ENCODE measurements at regions not wholly inside any gene's neighbourhood (a gene's known extent, or its start where the extent isn't known, plus 50 kb on each side); places are given as distances from the start of the nearest gene placed in this dataset.

DNA sequence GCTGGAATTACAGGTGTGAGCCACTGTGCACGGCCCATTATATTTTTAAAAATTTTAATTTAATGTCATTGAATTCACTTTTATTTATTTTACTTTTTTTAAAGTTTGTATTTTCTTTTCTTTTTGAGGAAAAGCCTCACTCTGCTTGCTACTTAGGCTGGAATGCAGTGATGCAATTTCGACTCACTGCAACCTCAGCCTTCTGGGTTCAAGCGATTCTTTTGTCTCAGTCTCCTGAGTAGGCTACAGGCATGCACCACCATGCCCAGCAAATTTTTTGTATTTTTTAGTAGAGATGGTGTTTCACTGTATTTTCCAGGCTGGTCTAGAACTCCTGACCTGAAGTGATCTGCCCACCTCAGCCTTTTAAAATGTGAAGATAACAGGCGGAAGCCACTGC is 277.5 kb upstream of the HSFY2 start:
- H3K27ac ChIP-seq: no peak overlapping the region
- TF ChIP-seq, protein P1, sequence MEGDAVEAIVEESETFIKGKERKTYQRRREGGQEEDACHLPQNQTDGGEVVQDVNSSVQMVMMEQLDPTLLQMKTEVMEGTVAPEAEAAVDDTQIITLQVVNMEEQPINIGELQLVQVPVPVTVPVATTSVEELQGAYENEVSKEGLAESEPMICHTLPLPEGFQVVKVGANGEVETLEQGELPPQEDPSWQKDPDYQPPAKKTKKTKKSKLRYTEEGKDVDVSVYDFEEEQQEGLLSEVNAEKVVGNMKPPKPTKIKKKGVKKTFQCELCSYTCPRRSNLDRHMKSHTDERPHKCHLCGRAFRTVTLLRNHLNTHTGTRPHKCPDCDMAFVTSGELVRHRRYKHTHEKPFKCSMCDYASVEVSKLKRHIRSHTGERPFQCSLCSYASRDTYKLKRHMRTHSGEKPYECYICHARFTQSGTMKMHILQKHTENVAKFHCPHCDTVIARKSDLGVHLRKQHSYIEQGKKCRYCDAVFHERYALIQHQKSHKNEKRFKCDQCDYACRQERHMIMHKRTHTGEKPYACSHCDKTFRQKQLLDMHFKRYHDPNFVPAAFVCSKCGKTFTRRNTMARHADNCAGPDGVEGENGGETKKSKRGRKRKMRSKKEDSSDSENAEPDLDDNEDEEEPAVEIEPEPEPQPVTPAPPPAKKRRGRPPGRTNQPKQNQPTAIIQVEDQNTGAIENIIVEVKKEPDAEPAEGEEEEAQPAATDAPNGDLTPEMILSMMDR (conservative IDR thresholded peaks at IDR 0.05): no peak

DNA sequence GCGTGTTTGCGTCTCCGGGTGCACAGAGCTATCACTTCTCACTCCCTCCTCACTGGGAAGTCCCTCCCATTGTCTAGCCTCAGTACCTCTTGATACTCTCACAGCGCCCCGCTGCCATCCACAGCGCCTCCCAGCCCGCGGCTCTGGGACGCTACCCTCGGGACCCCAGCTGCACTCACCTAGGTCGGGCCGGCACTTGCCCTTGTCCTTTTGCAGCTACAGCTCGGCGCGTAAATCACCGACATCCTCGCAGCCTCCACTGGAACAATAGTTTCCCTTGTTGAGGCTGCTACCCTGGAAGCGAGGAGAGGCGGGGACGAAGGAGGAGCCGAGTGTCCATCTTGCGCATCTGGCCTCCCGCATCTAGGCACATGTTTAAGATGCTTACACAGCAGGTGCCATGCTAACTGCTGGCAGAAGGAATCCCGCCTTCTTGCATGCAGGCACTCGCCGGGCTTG is 269.5 kb upstream of the HSFY2 start:
- no peak overlapping the region for H3K27ac ChIP-seq
- TF ChIP-seq, protein P1 (conservative IDR thresholded peaks at IDR 0.05): no peak

DNA sequence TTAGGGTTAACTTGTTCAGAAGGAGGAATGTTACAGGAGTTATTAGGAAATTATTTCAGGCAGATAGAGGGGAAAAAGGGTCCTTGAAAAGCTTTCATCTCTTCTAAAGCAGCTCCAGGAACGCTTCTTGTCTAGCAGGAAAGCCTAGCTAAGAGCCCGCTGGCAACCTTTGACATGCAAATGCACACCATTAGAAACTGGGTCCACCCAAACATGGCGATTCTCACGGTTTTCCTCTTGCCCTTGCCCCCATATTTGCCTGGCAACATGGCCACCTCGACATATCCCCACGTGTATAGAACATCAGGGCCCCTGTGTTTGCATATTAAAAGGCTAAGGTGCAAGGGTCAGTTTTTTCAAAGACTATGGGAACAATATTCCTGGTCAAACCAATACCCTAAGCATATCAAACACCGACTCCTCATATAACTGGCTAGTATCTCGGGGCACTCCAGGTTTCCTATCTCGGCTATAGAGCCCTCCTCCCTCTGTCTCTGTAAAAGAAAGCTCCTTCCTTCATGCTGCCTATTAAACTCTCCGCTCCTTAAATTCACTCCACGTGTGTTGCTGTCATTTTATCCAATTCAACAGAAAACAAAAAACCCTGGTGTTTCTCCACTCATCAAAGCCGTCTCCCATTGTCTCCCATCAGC is 268.9 kb upstream of the HSFY2 start:
- TF ChIP-seq, protein P1 (conservative IDR thresholded peaks at IDR 0.05): no peak
- no peak overlapping the region for H3K27ac ChIP-seq

DNA sequence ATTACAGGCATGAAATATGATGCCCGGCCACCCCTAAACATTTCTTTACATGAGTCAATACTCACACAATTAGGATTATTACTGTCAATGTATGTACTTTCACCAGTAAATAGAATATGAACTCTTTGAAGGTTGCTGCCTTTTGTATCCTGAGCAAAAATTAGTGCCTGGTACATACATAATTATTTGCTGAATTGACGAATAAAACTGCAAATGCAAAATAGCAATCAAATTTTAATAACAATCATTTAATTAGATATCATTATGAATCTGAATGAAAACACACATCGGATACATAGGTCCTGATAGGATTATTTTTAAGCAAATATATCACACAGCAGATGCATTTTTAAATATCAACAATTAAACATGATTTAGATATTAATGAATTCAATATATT is 253.1 kb upstream of the HSFY2 start:
- H3K27ac ChIP-seq: no peak overlapping the region
- TF ChIP-seq, protein P1 (conservative IDR thresholded peaks at IDR 0.05): no peak

DNA sequence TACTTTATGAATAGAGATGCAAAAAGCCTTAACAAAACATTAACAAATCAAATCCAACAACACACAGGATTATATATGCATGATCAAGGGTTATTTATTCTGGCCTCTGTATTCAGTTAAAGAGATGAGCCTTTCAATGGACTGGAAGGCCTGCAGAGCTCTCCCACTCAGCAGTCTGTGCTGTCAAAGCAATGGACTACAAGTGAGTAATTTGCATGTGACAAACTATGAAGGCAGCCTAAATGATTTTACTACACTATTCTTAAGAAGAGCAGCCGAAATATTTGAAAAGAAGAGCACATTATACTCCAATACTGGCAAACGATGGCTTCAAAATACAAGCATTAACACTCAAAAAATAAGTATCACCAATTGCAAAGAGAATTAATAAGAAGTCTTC is 250.4 kb upstream of the HSFY2 start:
- TF ChIP-seq, protein P1 (conservative IDR thresholded peaks at IDR 0.05): no peak
- no peak overlapping the region; the same call in 1 of the 2 replicates for H3K27ac ChIP-seq

DNA sequence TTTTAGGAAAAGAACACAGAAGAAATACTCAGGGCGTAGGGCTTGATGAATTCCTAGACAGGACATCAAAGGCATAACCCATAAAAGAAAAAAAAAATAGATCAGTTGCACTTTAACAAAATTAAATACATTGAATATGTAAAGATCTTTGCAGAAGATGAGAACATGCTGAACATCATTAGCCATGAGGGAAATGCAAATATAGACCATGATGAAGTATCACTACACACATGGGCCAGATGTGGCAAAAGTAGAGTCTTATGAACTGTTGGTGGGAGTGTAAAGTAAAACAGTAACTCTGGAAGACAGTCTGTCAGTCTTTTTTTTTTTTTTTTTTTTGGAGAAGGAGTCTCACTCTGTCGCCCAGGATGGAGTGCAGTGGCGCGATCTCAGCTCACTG is 246.7 kb upstream of the HSFY2 start:
- TF ChIP-seq, protein P1 (conservative IDR thresholded peaks at IDR 0.05): no peak
- peak overlapping the region; percentile 19; the same call in 1 of the 2 replicates for H3K27ac ChIP-seq

DNA sequence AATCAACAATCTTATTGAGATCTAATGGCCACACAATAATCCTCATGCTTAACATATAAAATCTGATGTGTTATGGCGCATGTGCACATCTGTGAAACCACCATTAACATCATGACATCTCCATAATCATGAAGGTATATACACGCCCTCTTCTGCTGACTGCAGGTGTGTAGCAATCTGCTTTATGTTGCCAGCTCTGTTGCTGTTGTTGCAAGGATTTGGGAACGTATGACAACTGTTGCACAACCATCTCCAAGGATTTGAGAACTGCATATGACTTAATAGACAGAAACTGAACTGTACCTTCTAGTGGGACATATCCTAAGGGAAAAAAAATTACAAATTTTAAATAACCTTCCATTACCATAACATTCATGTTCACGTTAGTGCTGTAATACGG is 243.5 kb upstream of the HSFY2 start:
- no peak overlapping the region for H3K27ac ChIP-seq
- TF ChIP-seq, protein P1 (conservative IDR thresholded peaks at IDR 0.05): no peak
